ENCODE measurements at regions not wholly inside any gene's neighbourhood (a gene's known extent, or its start where the extent isn't known, plus 50 kb on each side); places are given as distances from the start of the nearest gene placed in this dataset.
"Not testable (repeated sequence)": the region's sequence is repeated elsewhere in the genome, so short reads cannot be mapped to it uniquely, and the experiment has no call there.

DNA sequence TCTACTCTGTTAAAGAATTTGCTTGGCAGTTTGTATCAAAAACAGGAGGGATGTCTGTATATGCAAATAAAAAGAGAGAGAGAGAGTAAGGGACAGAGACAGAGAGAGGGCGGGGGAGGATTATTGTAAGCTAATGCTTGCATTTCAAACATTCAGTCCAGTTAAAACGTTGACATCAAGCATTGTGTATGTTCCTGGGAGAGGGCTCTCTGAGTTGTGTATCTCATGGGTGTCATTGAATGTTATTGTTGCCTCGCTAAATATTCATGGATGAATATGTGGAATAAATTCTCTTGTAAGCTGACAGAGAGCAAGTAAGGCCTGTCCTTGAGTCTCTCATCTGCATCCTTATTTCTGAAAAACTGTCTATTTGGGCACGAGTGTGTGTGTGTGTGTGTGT lies 78.8 kb upstream of the VRK1 start:
- no peak for DNase-seq
- in situ Hi-C loops (cut with MboI; ENCODE audit: low pct_unique_long_range_greater_than_20kb, low sequenced_read_pairs) = no loop called here

DNA sequence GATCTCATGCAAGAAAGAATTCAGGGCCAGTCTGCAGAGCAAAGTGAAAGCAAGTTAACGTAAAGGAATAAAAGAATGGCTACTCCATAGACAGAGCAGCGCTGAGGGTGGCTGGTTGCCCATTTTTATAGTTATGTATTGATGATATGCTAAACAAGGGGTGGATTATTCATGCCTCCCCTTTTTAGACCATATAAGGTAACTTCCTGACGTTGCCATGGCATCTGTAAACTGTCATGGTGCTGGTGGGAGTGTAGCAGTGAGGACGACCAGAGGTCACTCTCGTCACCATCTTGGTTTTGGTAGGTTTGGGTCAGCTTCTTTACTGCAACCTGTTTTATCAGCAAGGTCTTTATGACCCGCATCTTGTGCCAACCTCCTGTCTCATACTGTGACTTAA lies 76.5 kb upstream of the VRK1 start:
- in situ Hi-C loops (cut with MboI; ENCODE audit: low pct_unique_long_range_greater_than_20kb, low sequenced_read_pairs) = not testable (repeated sequence)

DNA sequence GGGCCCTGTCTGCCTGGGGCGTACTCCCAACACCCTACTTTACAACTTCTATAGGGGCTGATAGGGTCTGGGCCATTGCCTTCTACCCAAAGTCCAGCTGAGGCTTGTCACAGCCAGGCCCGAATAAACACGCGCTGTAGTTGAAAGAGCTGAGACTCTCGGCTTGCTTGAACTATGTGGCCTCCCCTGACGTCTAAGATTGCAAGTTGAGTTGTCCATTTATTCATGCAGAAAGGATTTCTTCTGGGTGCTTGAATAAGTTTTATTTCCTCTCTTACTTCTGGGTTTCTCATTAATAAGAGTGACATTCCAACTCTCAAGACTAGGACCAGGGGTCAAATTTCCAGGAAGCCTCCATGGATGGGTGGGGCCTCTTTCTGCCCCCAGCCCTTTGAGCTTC lies 74.4 kb upstream of the VRK1 start:
- no peak for DNase-seq
- in situ Hi-C loops (cut with MboI; ENCODE audit: low pct_unique_long_range_greater_than_20kb, low sequenced_read_pairs) = no loop called here

More for the DNA sequence above, 76.5 kb upstream of the VRK1 start:
- not testable (repeated sequence) for DNase-seq

GRCh38 chr14:96723946-96724345 lies 73.2 kb upstream of the VRK1 start:
- DNase-seq = no peak
- in situ Hi-C loops (cut with MboI; ENCODE audit: low pct_unique_long_range_greater_than_20kb, low sequenced_read_pairs) = no loop called here

GRCh38 chr14:96725232-96725631 lies 72.0 kb upstream of the VRK1 start:
- no peak for DNase-seq
- in situ Hi-C loops (cut with MboI; ENCODE audit: low pct_unique_long_range_greater_than_20kb, low sequenced_read_pairs) = no loop called here

GRCh38 chr14:96727073-96727472 lies 70.1 kb upstream of the VRK1 start:
- in situ Hi-C loops (cut with MboI; ENCODE audit: low pct_unique_long_range_greater_than_20kb, low sequenced_read_pairs) = no loop called here
- no peak for DNase-seq

DNA sequence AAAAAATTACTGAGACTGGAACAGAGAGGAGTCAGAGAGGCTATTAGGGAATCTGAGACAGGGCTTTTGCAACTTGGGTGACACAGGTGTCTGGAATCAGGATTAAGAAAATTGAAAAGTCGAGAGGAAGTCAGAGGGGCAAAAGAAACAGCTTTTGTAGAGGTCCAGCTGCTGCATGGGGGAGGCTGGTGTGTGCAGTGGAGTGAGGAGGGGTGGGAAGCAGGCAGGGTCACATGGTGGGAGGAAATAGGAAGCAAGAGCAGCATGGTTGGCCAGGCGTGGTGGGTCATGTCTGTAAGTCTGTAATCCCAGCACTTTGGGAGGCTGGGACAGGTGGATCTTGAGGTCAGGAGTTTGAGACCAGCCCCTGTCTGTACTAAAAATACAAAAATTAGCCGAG lies 69.7 kb upstream of the VRK1 start:
- DNase-seq = no peak
- in situ Hi-C loops (cut with MboI; ENCODE audit: low pct_unique_long_range_greater_than_20kb, low sequenced_read_pairs) = no loop called here

GRCh38 chr14:96727980-96728717 lies 69.0 kb upstream of the VRK1 start:
- DNase-seq = no peak
- in situ Hi-C loops (cut with MboI; ENCODE audit: low pct_unique_long_range_greater_than_20kb, low sequenced_read_pairs) = no loop called here

DNA sequence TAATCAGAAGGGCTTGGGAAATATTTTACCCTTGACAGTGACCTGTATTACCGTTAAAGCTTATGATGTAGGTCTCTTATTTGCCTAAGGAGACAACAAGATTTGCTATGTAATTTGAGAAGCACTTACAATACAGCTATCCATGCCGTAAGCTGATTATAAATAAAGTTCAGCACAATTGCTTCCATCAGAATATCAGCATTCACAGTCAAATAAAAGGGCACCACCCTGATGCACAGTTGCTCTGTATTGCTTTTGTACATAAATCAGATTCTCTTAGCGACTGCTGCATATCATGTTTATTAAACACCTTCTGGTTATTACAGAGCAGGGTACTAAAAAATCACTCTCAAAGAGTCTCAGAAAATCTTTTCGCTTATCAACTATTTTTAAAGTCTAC lies 67.3 kb upstream of the VRK1 start:
- DNase-seq = no peak
- in situ Hi-C loops (cut with MboI; ENCODE audit: low pct_unique_long_range_greater_than_20kb, low sequenced_read_pairs) = loop anchor here (10.0 kb wide), 1 partner anchor 145 kb away; no protein-coding TSS in a partner anchor

GRCh38 chr14:96730386-96730785 lies 66.8 kb upstream of the VRK1 start:
- in situ Hi-C loops (cut with MboI; ENCODE audit: low pct_unique_long_range_greater_than_20kb, low sequenced_read_pairs) = loop anchor here (10.0 kb wide), 1 partner anchor 146 kb away; no protein-coding TSS in a partner anchor

GRCh38 chr14:96734076-96734622 lies 63.0 kb upstream of the VRK1 start:
- no peak for DNase-seq
- in situ Hi-C loops (cut with MboI; ENCODE audit: low pct_unique_long_range_greater_than_20kb, low sequenced_read_pairs) = loop anchor here (10.0 kb wide), 1 partner anchor 149 kb away; no protein-coding TSS in a partner anchor

More at GRCh38 chr14:96730386-96730785, 66.8 kb upstream of the VRK1 start:
- no peak for DNase-seq

DNA sequence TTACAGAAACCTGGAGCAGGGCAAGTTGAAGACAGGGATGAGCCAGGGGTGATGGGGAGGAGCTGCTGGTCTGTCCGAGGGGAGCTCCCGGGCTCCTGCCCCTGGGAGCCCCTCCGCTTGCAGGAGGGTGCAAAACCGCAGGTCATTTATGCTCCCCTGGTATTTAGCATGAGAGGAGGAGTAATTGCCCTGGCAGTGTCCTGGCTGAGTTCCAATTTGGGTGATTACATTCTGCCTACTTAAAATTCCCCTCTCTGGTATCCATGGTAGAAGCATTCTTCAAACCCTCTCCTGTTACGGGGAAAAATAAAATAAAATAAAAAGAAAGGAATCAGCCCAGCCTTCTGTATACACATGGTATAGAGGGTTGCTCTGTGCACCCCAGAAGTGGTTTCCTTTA lies 61.7 kb upstream of the VRK1 start:
- no peak for DNase-seq
- in situ Hi-C loops (cut with MboI; ENCODE audit: low pct_unique_long_range_greater_than_20kb, low sequenced_read_pairs) = loop anchor here (10.0 kb wide), 1 partner anchor 151 kb away; no protein-coding TSS in a partner anchor

GRCh38 chr14:96736439-96736838 lies 60.7 kb upstream of the VRK1 start:
- no peak for DNase-seq
- in situ Hi-C loops (cut with MboI; ENCODE audit: low pct_unique_long_range_greater_than_20kb, low sequenced_read_pairs) = loop anchor here (10.0 kb wide), 1 partner anchor 152 kb away; no protein-coding TSS in a partner anchor

DNA sequence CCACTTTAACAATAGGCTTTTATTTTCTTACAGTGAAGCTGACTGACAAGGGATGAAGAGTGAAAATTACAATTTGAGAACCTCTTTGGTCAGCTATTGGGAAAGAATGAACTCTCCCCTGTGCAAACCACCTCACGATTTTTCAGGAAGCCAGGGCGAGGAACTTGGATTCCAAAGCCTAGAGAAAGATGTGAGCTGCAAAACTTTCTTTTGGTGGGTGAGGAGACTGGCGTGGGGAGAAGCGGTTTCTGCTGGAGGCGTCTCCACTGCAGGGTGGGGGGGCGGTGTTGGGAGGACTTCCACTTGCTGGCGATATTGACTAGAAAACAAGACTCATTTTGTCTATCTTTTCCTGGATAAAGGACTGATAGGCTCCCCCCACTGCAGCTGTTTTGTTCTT lies 59.3 kb upstream of the VRK1 start:
- no peak for DNase-seq
- in situ Hi-C loops (cut with MboI; ENCODE audit: low pct_unique_long_range_greater_than_20kb, low sequenced_read_pairs) = loop anchor here (10.0 kb wide), 1 partner anchor 153 kb away; no protein-coding TSS in a partner anchor

GRCh38 chr14:96739200-96739910 lies 57.8 kb upstream of the VRK1 start:
- no peak for DNase-seq
- in situ Hi-C loops (cut with MboI; ENCODE audit: low pct_unique_long_range_greater_than_20kb, low sequenced_read_pairs) = loop anchor here (10.0 kb wide), 1 partner anchor 155 kb away; no protein-coding TSS in a partner anchor

DNA sequence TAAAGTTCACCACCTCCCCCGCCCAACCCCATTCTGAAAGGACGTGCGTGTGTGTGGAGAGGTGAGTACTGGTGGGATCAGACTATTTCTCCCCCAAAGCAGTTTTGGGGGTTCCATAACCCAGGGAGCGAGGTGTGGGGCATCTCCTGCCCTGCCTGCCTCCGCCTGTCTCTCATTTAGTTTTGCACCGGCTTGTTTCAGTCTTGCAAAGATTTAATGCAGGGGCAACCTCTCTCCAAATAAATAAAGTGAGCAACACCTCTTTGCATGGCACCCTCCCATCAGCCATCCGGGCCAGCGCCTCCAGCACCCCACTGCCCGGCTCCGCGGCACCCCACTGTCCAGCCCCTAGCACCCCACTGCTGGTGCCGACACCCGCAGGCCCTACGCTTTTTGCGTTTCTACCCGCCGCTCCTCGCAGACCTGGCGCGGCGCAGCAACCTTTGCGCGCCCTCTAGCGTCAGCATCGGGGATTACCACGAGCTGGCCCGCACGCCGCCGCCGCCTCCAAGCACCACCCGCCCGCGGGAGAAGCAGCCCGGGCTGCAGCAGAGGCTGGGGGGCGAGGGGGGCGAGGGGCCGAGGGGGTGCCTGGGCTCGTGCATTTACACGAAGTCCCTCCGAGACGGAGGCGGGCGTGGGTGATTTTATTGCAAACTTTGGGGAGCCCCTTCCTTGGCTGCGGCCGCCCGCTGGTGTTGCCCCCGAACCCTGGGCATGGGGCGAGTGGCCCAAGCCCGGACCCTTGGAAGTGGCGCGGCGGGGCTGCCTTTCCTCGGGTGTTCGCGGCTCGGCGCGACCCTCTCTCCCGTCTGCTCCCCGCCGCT lies 55.8 kb upstream of the VRK1 start:
- in situ Hi-C loops (cut with MboI; ENCODE audit: low pct_unique_long_range_greater_than_20kb, low sequenced_read_pairs) = no loop called here
- DNase-seq = peak; percentile 63

GRCh38 chr14:96744262-96744661 lies 52.9 kb upstream of the VRK1 start:
- in situ Hi-C loops (cut with MboI; ENCODE audit: low pct_unique_long_range_greater_than_20kb, low sequenced_read_pairs) = no loop called here

GRCh38 chr14:96745500-96746051 lies 51.6 kb upstream of the VRK1 start:
- DNase-seq = no peak
- in situ Hi-C loops (cut with MboI; ENCODE audit: low pct_unique_long_range_greater_than_20kb, low sequenced_read_pairs) = no loop called here

More at GRCh38 chr14:96744262-96744661, 52.9 kb upstream of the VRK1 start:
- DNase-seq = no peak

- in situ Hi-C loops (cut with MboI; ENCODE audit: low pct_unique_long_range_greater_than_20kb, low sequenced_read_pairs) = no loop called here
- DNase-seq = no peak
Observed at GRCh38 chr14:96746101-96746500, 51.1 kb upstream of the VRK1 start.
